HepG2 (cell line): ENCODE measurements at regions not wholly inside any gene's neighbourhood (a gene's known extent, or its start where the extent isn't known, plus 50 kb on each side); places are given as distances from the start of the nearest gene placed in this dataset.

ENCODE experiments used
- ATAC-seq: fragments of 200-7000 bp; cut with Tn5 transposase; 3 replicates; pipeline ENCODE4 v1.9.1; 2020; ENCODE audit warnings: mild to moderate bottlenecking, moderate library complexity
- BruUV-seq: library from RNA; stranded (reverse); fragments of 400-500 nt; replicated peaks from 2 replicates; lab custom pipeline; 2021; lab: Mats Ljungman, UMichigan
- CTCF ChIA-PET: fragments of 300-600 bp; formaldehyde crosslinking; extraction: SDS; loops from one replicate; lab custom pipeline; 2021; ENCODE audit warnings: low total read pairs, inconsistent platforms, low intra/inter-chr PET ratio; lab: Yijun Ruan, JAX
- POLR2A ChIA-PET: fragments of 350-600 bp; sonication (Branson Sonifier 250); formaldehyde crosslinking; loops from one replicate; lab custom pipeline; 2020; ENCODE audit warnings: antibody characterized with exemption, inconsistent platforms; lab: Yijun Ruan, JAX
- DNase-seq: peaks from one replicate; pipeline ENCODE4 v3.0.0-alpha.2; 2015; ENCODE audit warnings: low spot score
- FAIRE-seq: peaks from 3 replicates; lab custom pipeline; 2011; peaks lifted over from hg19 to GRCh38; lab: Jason Lieb, UNC
- H2AFZ ChIP-seq: one replicate; pipeline ENCODE4 v1.6.1; 2011; ENCODE audit warnings: low read length, inconsistent platforms
- H3K27ac ChIP-seq: fragments of 300-600 bp; 3 replicates; pipeline ENCODE4 v1.8.0; 2011; ENCODE audit warnings: mixed run types, mild to moderate bottlenecking, mixed read lengths, low read length, inconsistent platforms; ENCODE audit not compliant: insufficient read depth; ENCODE audit errors: extremely low read length
- H3K27me3 ChIP-seq, 2 experiments: fragments of 200-600 bp in 1 of 2; 2 replicates in 1 of 2; 3 replicates in 1 of 2; pipeline versions ENCODE4 v1.6.0 to v1.8.0; 2011; ENCODE audit warnings: low read length in 2 of 2, mild to moderate bottlenecking in 2 of 2, moderate library complexity in 2 of 2, inconsistent platforms in 1 of 2; ENCODE audit not compliant: insufficient read depth in 2 of 2, control insufficient read depth in 1 of 2
- H3K36me3 ChIP-seq, 2 experiments: fragments of 200-600 bp in 1 of 2; replicated peaks in 1 of 2; 2 replicates in 1 of 2; 3 replicates in 1 of 2; pipeline versions ENCODE4 v1.5.1 to v1.8.0; 2011; ENCODE audit warnings: low read length in 2 of 2, inconsistent platforms in 1 of 2; ENCODE audit not compliant: insufficient read depth in 2 of 2, control insufficient read depth in 1 of 2
- H3K4me1 ChIP-seq: 2 replicates; pipeline ENCODE4 v1.5.1; 2012; ENCODE audit warnings: low read length, inconsistent platforms; ENCODE audit not compliant: insufficient read depth
- H3K4me2 ChIP-seq: 2 replicates; pipeline ENCODE4 v1.6.0; 2011; ENCODE audit warnings: low read depth, low read length, inconsistent platforms
- H3K4me3 ChIP-seq, 3 experiments: fragments of 200-600 bp in 1 of 3; sonication (generic), shearing (Covaris generic) in 1 of 3; replicated peaks in 1 of 3; 2 replicates each; pipeline ENCODE4 v1.5.1; 2011 to 2016; ENCODE audit warnings: low read length in 3 of 3, inconsistent platforms in 2 of 3, low read depth in 2 of 3, mild to moderate bottlenecking in 2 of 3, control low read depth in 1 of 3, mixed read lengths in 1 of 3; ENCODE audit not compliant: insufficient read depth in 1 of 3
- H3K79me2 ChIP-seq: one replicate; pipeline ENCODE4 v1.6.1; 2011; ENCODE audit warnings: low read length, inconsistent platforms; ENCODE audit not compliant: insufficient read depth
- H3K9ac ChIP-seq: 2 replicates; pipeline ENCODE4 v1.6.0; 2011; ENCODE audit warnings: mild to moderate bottlenecking, low read depth, low read length, inconsistent platforms; ENCODE audit not compliant: insufficient read depth
- H3K9me3 ChIP-seq: 2 replicates; pipeline ENCODE4 v1.5.1; 2012; ENCODE audit warnings: mild to moderate bottlenecking, low read length
- H4K20me1 ChIP-seq: 2 replicates; pipeline ENCODE4 v1.6.0; 2011; ENCODE audit warnings: inconsistent platforms, mild to moderate bottlenecking, low read length, moderate library complexity; ENCODE audit not compliant: insufficient read depth
- CREB3 ChIP-seq: sonication (generic); formaldehyde crosslinking; IDR thresholded peaks from 2 replicates; pipeline ENCODE4 v1.5.0; 2020; ENCODE audit warnings: missing genetic modification reagents
- GTF3A ChIP-seq: sonication (generic); formaldehyde crosslinking; conservative IDR thresholded peaks from 2 replicates; pipeline ENCODE4 v1.4.0; 2020; ENCODE audit warnings: mild to moderate bottlenecking, missing genetic modification reagents
- MTF1 ChIP-seq: sonication (generic); formaldehyde crosslinking; IDR thresholded peaks from 2 replicates; pipeline ENCODE4 v1.5.0; 2020; ENCODE audit warnings: missing genetic modification reagents
- NBN ChIP-seq: fragments of 450-650 bp; conservative IDR thresholded peaks from 2 replicates; pipeline ENCODE4 v1.6.1; 2017
- POLR2A ChIP-seq, 2 experiments: IDR thresholded peaks; 2 replicates each; pipeline ENCODE4 v1.6.1; 2011; ENCODE audit warnings: low read depth in 2 of 2, low read length in 2 of 2, mild to moderate bottlenecking in 1 of 2, moderate library complexity in 1 of 2; ENCODE audit not compliant: insufficient read depth in 1 of 2
- SAP130 ChIP-seq: IDR thresholded peaks from 2 replicates; pipeline ENCODE4 v1.6.1; 2016; ENCODE audit warnings: low read depth
- THAP7 ChIP-seq: sonication (generic); formaldehyde crosslinking; IDR thresholded peaks from 2 replicates; pipeline ENCODE4 v1.8.1; 2023; ENCODE audit warnings: mild to moderate bottlenecking, missing genetic modification reagents
- TP53 ChIP-seq: sonication (generic); formaldehyde crosslinking; conservative IDR thresholded peaks from 2 replicates; pipeline ENCODE4 v1.4.0; 2020; ENCODE audit warnings: missing genetic modification reagents
- U2AF1 ChIP-seq: fragments of 200-400 bp; formaldehyde crosslinking; optimal IDR thresholded peaks from 2 replicates; pipeline ENCODE3; 2017; ENCODE audit warnings: mild to moderate bottlenecking, low read depth, low read length
- WIZ ChIP-seq: sonication (generic); formaldehyde crosslinking; IDR thresholded peaks from 2 replicates; pipeline ENCODE4 v1.5.1; 2020; ENCODE audit warnings: mild to moderate bottlenecking, missing genetic modification reagents
- ZFX ChIP-seq: sonication (generic); formaldehyde crosslinking; IDR thresholded peaks from 2 replicates; pipeline ENCODE4 v1.4.0; 2020; ENCODE audit warnings: mild to moderate bottlenecking, low read depth, missing genetic modification reagents, moderate library complexity
- ZNF205 ChIP-seq: IDR thresholded peaks from 2 replicates; pipeline ENCODE4 v1.6.1; 2018; ENCODE audit warnings: missing biosample characterization, missing genetic modification reagents
- ZNF253 ChIP-seq: sonication (generic); formaldehyde crosslinking; IDR thresholded peaks from 2 replicates; pipeline ENCODE4 v1.8.0; 2022; ENCODE audit warnings: mild to moderate bottlenecking, missing genetic modification reagents, borderline replicate concordance
- ZNF335 ChIP-seq: sonication (generic); formaldehyde crosslinking; IDR thresholded peaks from 2 replicates; pipeline ENCODE4 v1.4.0; 2020; ENCODE audit warnings: missing genetic modification reagents
- ZNF33A ChIP-seq: sonication (generic); formaldehyde crosslinking; IDR thresholded peaks from 2 replicates; pipeline ENCODE4 v1.5.1; 2020; ENCODE audit warnings: missing genetic modification reagents, mild to moderate bottlenecking, moderate library complexity, borderline replicate concordance
- ZNF558 ChIP-seq: sonication (generic); formaldehyde crosslinking; IDR thresholded peaks from 2 replicates; pipeline ENCODE4 v1.9.0; 2022; ENCODE audit warnings: mild to moderate bottlenecking, missing genetic modification reagents, borderline replicate concordance
- ZNF770 ChIP-seq: sonication (generic); formaldehyde crosslinking; IDR thresholded peaks from 2 replicates; pipeline ENCODE4 v1.5.0; 2020; ENCODE audit warnings: mild to moderate bottlenecking, missing genetic modification reagents
- WGBS: methylation state at CpG from one replicate; pipeline ENCODE4 v1.1.6; 2017; ENCODE audit warnings: low lambda C conversion rate; 5-methylcytosine and 5-hydroxymethylcytosine counted together
- in situ Hi-C: cut with HindIII; loops from 2 replicates; pipeline ENCODE4 v1.10.0; 2017; ENCODE audit warnings: low pct_unique_long_range_greater_than_20kb; ENCODE audit not compliant: extremely low pct_ligation_motif_present
- intact Hi-C: fragments of 100-400 bp; cut with micrococcal nuclease; formaldehyde crosslinking; loops from one replicate; pipeline ENCODE4 v1.10.0; 2022; ENCODE audit not compliant: unreplicated experiment

DNA sequence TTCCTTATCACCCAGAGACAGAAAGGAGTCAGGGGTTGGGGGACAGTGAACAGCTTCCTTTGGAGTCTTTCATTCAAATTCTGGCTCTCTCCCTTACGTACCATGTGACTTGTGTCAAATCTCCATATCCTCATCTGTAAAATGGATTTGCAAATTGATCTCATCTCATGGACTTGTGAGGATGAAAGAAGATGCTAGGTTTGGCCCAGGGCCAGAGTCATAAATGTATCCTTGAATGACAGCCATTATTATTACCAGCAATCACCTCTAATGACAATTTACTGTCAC lies 67.8 kb upstream of the POLG start:
- POLR2A ChIA-PET: no interaction called here
- no peak for TF ChIP-seq WIZ
- no peak for TF ChIP-seq TP53 (CRISPR knock-in tag)
- no peak for TF ChIP-seq ZFX (CRISPR knock-in tag)
- no peak for TF ChIP-seq ZNF205 (CRISPR knock-in tag)
- no peak for TF ChIP-seq U2AF1
- no peak for TF ChIP-seq SAP130 (CRISPR knock-in tag)
- no peak for TF ChIP-seq THAP7 (CRISPR knock-in tag)
- no peak for TF ChIP-seq MTF1 (CRISPR knock-in tag)
- no peak overlapping the region for H3K4me2 ChIP-seq

GRCh38 chr15:89401631-89402517 lies 67.2 kb upstream of the POLG start:
- H3K27ac ChIP-seq: no peak overlapping the region
- H3K9ac ChIP-seq: no peak overlapping the region
- H3K4me3 ChIP-seq: no peak overlapping the region
- H2AFZ ChIP-seq: no peak overlapping the region
- no peak overlapping the region for H3K4me2 ChIP-seq
- no peaks in the 10 kb centered on the region for H3K79me2 ChIP-seq
- no peaks in the 10 kb centered on the region for H4K20me1 ChIP-seq
- ATAC-seq (no peak), FAIRE-seq (no peak), DNase-seq (no peak)
- WGBS: 2% methylated on average over 12 of the region's 12 CpGs
- H3K27me3 ChIP-seq: peaks cover 5 to 93% of the 10 kb centered on the region in 2 experiments
- POLR2A ChIA-PET: no interaction called here
- H3K9me3 ChIP-seq: no peaks in the 10 kb centered on the region
- H3K4me1 ChIP-seq: no peaks in the 10 kb centered on the region
- BruUV-seq: no TSS peak
- in situ Hi-C loops: no loop called here
- intact Hi-C loops: no loop called here
- CTCF ChIA-PET: no interaction called here
- H3K36me3 ChIP-seq: no peaks in the 10 kb centered on the region
- no peak for TF ChIP-seq POLR2A (IDR thresholded peaks at IDR 0.05; ENCODE audit: insufficient read depth in 1 of 2, low read depth in 2 of 2, low read length in 2 of 2)
- TF ChIP-seq GTF3A (CRISPR knock-in tag): no peak
- TF ChIP-seq NBN: no peak
- no peak for TF ChIP-seq ZNF335
- TF ChIP-seq ZNF770 (CRISPR knock-in tag): no peak
- no peak for TF ChIP-seq ZNF253 (CRISPR knock-in tag)
- no peak for TF ChIP-seq ZNF33A
- TF ChIP-seq CREB3 (CRISPR knock-in tag): no peak
- no peak for TF ChIP-seq ZNF558 (CRISPR knock-in tag)

More for the DNA sequence above, 67.8 kb upstream of the POLG start:
- ATAC-seq (no peak), FAIRE-seq (no peak), DNase-seq (no peak)
- H3K27me3 ChIP-seq: peaks cover 6 to 93% of the 10 kb centered on the region in 2 experiments
- H4K20me1 ChIP-seq: no peaks in the 10 kb centered on the region
- BruUV-seq: no TSS peak
- no peaks in the 10 kb centered on the region for H3K79me2 ChIP-seq
- H3K27ac ChIP-seq: no peak overlapping the region
- in situ Hi-C loops (no loop called here), intact Hi-C loops (no loop called here)
- no peak overlapping the region for H3K9ac ChIP-seq
- no peaks in the 10 kb centered on the region for H3K9me3 ChIP-seq
- no peak overlapping the region for H2AFZ ChIP-seq
- WGBS: 4% methylated on average over 1 of the region's 1 CpG
- H3K4me3 ChIP-seq: no peak overlapping the region
- H3K36me3 ChIP-seq: no peaks in the 10 kb centered on the region
- no peaks in the 10 kb centered on the region for H3K4me1 ChIP-seq
- CTCF ChIA-PET: no interaction called here
